ENCODE measurements at regions not wholly inside any gene's neighbourhood (a gene's known extent, or its start where the extent isn't known, plus 50 kb on each side); places are given as distances from the start of the nearest gene placed in this dataset.
A peak's percentile ranks its signal among the peaks of the same experiment; 100 is the strongest.

DNA sequence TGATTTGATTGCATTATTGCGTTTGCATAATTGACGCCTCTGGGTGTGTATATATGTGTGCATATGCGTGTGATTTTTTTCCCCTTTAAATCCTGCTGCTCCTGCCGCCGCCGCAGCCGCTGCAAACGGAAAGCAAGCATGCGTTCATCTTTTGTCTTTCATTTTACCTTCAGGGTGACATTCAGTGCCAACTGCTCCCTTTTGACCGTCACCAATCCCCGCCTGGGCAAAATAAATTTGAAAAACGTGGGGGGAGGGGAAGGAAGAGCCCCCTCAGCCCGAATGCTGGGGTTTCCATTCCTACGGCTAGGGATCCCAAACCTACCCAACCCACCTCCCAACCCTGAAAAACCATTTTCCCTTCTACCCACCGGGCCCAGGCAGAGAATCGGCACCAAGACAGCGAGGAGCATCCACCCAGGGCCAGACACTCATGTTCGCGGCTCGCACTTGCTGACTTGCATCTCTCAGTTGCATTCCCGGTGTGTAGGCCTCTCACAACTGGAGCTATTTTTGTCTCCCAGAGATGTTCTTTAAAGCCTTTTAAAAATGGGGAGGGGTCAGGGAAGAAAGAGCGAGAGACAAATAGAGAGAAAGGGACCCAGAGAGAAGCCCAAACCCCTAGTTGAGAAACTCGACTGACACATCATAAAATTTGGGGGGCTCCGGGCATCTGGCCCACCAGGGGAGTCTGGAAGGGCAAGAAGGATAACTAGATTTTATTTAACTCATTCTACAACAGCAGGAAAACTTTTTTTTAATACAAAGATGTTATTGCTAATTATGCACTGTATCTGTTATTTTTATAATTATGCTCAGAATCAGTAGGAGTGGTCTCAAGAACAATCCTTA is 367.1 kb upstream of the ESRRG start:
- no peak for TF ChIP-seq CTCF (IDR thresholded peaks at IDR 0.05; ENCODE audit: low read depth, low read length)
- peak overlapping the region; percentile 45 to 51 for H3K4me3 ChIP-seq (replicated peaks in 1 of 2; ENCODE audit: low read depth in 2 of 2, low read length in 2 of 2)

DNA sequence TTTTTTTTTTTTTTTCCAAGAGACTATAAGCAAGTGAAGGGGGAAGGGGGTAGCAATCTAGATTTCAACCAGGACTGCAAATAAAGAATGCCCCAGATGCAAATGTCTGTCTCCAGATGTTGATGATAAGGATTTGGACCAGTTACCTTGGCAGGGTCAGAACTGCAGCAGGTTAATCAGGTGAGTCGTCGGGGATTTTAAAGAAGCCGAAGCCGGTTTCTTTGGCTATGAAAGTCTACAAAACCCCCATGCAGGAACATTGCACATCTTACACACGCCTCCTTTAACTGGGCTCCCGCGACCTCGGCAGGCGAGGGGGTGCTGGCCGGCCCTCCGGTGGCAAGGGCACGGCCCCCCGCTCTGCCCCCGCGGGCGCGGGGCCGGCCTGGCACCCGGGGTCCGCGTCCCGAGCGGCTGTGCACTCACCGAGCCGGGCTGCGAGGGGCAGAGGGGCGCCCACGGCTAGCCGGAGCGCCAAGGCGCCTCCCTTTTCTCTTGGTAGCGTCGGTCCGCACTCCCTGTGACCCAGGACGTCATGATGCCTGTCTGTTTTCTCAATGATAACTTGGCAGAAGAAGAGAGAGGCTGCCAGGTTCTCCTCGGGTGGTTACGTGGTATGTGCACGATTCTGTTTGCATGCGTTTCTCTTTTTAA is 366.3 kb upstream of the ESRRG start:
- peak; percentile 49 to 64 for DNase-seq (ENCODE audit: low read depth in 2 of 2)
- TF ChIP-seq CTCF (IDR thresholded peaks at IDR 0.05; ENCODE audit: low read depth, low read length) = no peak
- peak overlapping the region; percentile 45 to 51 for H3K4me3 ChIP-seq (replicated peaks in 1 of 2; ENCODE audit: low read depth in 2 of 2, low read length in 2 of 2)

More for the DNA sequence above, 367.1 kb upstream of the ESRRG start:
- no peak for DNase-seq (ENCODE audit: low read depth in 2 of 2)

DNA sequence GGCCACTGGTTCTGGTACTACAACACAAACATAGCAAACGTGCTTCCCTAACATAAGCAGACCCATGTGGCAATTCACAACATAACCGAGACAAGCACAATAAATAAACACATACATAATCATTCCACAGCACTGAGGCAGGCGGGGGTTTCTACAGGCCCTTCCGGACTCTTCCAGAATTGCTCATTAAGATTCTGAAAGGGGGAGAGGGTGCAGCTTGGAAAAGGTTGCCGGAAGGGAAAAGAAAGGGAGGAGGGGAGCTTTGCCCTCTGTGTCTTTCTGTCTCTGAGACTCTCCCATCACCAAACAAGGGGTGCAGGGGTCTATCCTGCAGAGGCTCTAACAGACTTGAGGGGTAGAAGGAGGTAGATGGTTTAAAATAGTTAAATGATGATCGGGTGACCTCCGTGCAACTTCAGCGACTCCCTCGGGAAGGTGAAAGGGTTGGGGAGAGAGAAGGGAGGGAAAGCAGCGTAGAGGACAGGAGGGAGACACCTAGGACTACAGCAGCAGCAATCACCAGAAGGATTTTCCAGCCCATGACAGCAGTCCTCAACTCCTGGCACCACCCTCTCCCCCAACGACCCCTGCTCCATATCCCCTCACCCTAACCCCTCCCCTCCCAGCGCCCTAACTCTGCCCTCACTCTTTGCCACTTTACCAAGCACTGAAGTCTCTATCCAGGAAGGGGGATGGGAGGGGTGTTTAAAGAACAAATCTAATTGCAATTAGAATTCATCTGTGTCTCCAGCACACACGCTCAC is 365.5 kb upstream of the ESRRG start:
- DNase-seq (ENCODE audit: low read depth in 2 of 2) = no peak
- no peak for TF ChIP-seq CTCF (IDR thresholded peaks at IDR 0.05; ENCODE audit: low read depth, low read length)
- H3K4me3 ChIP-seq (replicated peaks in 1 of 2; ENCODE audit: low read depth in 2 of 2, low read length in 2 of 2) = peak overlapping the region in 1 of 2 donors; percentile 38

GRCh38 chr1:217088011-217088410 is 364.8 kb upstream of the ESRRG start:
- no peak overlapping the region for H3K4me3 ChIP-seq (replicated peaks in 1 of 2; ENCODE audit: low read depth in 2 of 2, low read length in 2 of 2)
- no peak for TF ChIP-seq CTCF (IDR thresholded peaks at IDR 0.05; ENCODE audit: low read depth, low read length)
- no peak for DNase-seq (ENCODE audit: low read depth in 2 of 2)

- no peak overlapping the region for H3K4me3 ChIP-seq (replicated peaks in 1 of 2; ENCODE audit: low read depth in 2 of 2, low read length in 2 of 2)
- DNase-seq (ENCODE audit: low read depth in 2 of 2) = no peak
- TF ChIP-seq CTCF (IDR thresholded peaks at IDR 0.05; ENCODE audit: low read depth, low read length) = no peak
Observed at GRCh38 chr1:217079584-217079983, 356.4 kb upstream of the ESRRG start.

GRCh38 chr1:217078959-217079358 is 355.7 kb upstream of the ESRRG start:
- no peak for TF ChIP-seq CTCF (IDR thresholded peaks at IDR 0.05; ENCODE audit: low read depth, low read length)
- no peak for DNase-seq (ENCODE audit: low read depth in 2 of 2)
- H3K4me3 ChIP-seq (replicated peaks in 1 of 2; ENCODE audit: low read depth in 2 of 2, low read length in 2 of 2) = no peak overlapping the region

Data from cardiac fibroblast (primary cell).